ENCODE measurements at regions not wholly inside any gene's neighbourhood (a gene's known extent, or its start where the extent isn't known, plus 50 kb on each side); places are given as distances from the start of the nearest gene placed in this dataset.

DNA sequence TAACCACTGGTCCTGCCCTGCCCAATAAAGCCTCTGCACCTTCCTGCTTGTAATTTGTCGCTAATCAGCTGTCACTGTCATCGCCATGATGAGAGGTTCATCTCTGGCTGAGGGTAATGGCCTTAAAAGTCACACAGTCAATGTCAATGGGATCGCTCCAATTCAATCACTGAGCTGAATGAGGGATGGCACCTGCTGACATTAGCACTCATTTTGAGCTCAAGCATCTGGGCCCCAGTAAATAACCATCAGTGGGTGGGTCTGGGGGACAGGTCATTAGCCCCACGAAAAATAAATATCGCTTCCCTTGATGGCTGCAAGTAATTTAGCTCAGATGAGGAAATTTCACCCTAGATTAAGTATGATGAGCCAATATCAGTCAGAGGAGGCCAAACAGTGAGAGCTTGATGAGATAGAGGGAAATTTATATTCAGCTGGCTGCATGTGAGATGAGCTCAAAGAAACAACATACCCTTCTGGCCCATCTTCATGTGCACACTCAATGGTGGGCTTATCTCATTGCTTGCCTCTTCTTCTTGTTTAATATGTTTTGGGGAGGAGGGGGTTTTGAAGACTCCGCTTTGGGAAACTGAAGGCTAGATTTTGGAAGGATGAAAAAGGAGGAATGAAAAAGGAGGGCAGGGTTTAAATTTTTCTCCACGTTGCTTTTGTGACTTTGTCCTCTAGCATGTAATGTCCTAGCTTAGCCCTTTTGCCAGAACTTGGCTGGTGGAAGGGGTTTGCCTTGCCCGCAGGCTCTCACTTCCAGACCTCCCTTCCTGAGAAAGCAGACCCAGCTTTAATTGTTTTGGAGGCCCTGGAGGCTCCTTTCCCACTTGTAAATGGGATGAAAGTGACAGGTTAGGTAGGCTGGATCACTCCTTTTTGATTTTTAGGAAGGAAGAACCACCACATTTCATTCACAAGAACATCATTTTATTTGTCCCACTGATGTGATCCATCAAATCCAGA lies 84.8 kb upstream of the PAQR3 start:
- no peak overlapping the region for H3K4me2 ChIP-seq (ENCODE audit: low read length)
- H3K9me3 ChIP-seq (ENCODE audit: low read length): no peaks in the 10 kb centered on the region
- no peak overlapping the region for H3K9ac ChIP-seq (ENCODE audit: low read length)
- H3K79me2 ChIP-seq (replicated peaks; ENCODE audit: insufficient read depth, low read length): no peaks in the 10 kb centered on the region
- no peaks in the 10 kb centered on the region for H3K36me3 ChIP-seq (ENCODE audit: insufficient read depth, low read length)
- H2AFZ ChIP-seq (ENCODE audit: low read depth, low read length): no peak overlapping the region
- no peak overlapping the region for H3K4me3 ChIP-seq (ENCODE audit: low read length)
- H3F3A ChIP-seq (ENCODE audit: insufficient read depth, low read length, poor library complexity, severe bottlenecking): no peaks in the 10 kb centered on the region
- TF ChIP-seq EP300 (conservative IDR thresholded peaks at IDR 0.05; ENCODE audit: poor library complexity, severe bottlenecking) (peak; percentile 66), POLR2AphosphoS5 (IDR thresholded peaks at IDR 0.05) (no peak), CTCF (IDR thresholded peaks at IDR 0.05; ENCODE audit: poor library complexity, severe bottlenecking) (no peak)
- H3K27ac ChIP-seq (ENCODE audit: low read length): peak overlapping the region; percentile 11
- H3K9me2 ChIP-seq (ENCODE audit: insufficient read depth, low read length): no peaks in the 10 kb centered on the region
- H4K20me1 ChIP-seq (ENCODE audit: insufficient read depth): no peaks in the 10 kb centered on the region
- no peaks in the 10 kb centered on the region for H3K27me3 ChIP-seq (ENCODE audit: insufficient read depth, low read depth, low read length)

GRCh38 chr4:79022529-79022928 lies 83.3 kb upstream of the PAQR3 start:
- TF ChIP-seq EZH2 (IDR thresholded peaks at IDR 0.05; ENCODE audit: borderline replicate concordance, insufficient read depth, low read length, poor library complexity, severe bottlenecking) (no peak), RAD21 (conservative IDR thresholded peaks at IDR 0.05) (no peak), CTCF (IDR thresholded peaks at IDR 0.05; ENCODE audit: poor library complexity, severe bottlenecking) (no peak), MXI1 (conservative IDR thresholded peaks at IDR 0.05; ENCODE audit: poor library complexity, severe bottlenecking) (no peak), TAF1 (IDR thresholded peaks at IDR 0.05; ENCODE audit: low read depth) (no peak), SMC3 (conservative IDR thresholded peaks at IDR 0.05; ENCODE audit: poor library complexity) (no peak), REST (IDR thresholded peaks at IDR 0.05; ENCODE audit: borderline replicate concordance) (no peak), EP300 (conservative IDR thresholded peaks at IDR 0.05; ENCODE audit: poor library complexity, severe bottlenecking) (no peak), POLR2AphosphoS5 (IDR thresholded peaks at IDR 0.05) (no peak)

More at GRCh38 chr4:79022529-79022928, 83.3 kb upstream of the PAQR3 start:
- no peaks in the 10 kb centered on the region for H4K20me1 ChIP-seq (ENCODE audit: insufficient read depth)
- H3K4me2 ChIP-seq (ENCODE audit: low read length): no peak overlapping the region
- no peaks in the 10 kb centered on the region for H3F3A ChIP-seq (ENCODE audit: insufficient read depth, low read length, poor library complexity, severe bottlenecking)
- H3K36me3 ChIP-seq (ENCODE audit: insufficient read depth, low read length): no peaks in the 10 kb centered on the region
- no peak overlapping the region for H2AFZ ChIP-seq (ENCODE audit: low read depth, low read length)
- H3K27me3 ChIP-seq (ENCODE audit: insufficient read depth, low read depth, low read length): no peaks in the 10 kb centered on the region
- H3K4me3 ChIP-seq (ENCODE audit: low read length): no peak overlapping the region
- H3K27ac ChIP-seq (ENCODE audit: low read length): no peak overlapping the region
- no peaks in the 10 kb centered on the region for H3K9me3 ChIP-seq (ENCODE audit: low read length)
- no peaks in the 10 kb centered on the region for H3K9me2 ChIP-seq (ENCODE audit: insufficient read depth, low read length)
- no peaks in the 10 kb centered on the region for H3K79me2 ChIP-seq (replicated peaks; ENCODE audit: insufficient read depth, low read length)
- no peak overlapping the region for H3K9ac ChIP-seq (ENCODE audit: low read length)
